Mesodermal cell (in vitro differentiated cells): ENCODE measurements at regions not wholly inside any gene's neighbourhood (a gene's known extent, or its start where the extent isn't known, plus 50 kb on each side); places are given as distances from the start of the nearest gene placed in this dataset.

Experiments
- H3K27ac ChIP-seq: 2 replicates; pipeline ENCODE4 v1.7.0; 2013; ENCODE audit warnings: mild to moderate bottlenecking, low read depth, low read length, moderate library complexity; ENCODE audit not compliant: severe bottlenecking
- H3K36me3 ChIP-seq: 2 replicates; pipeline ENCODE4 v1.7.1; 2013; ENCODE audit warnings: mild to moderate bottlenecking, low read length, moderate library complexity; ENCODE audit not compliant: control insufficient read depth, insufficient read depth
- H3K4me1 ChIP-seq: one replicate; pipeline ENCODE4 v1.7.1; 2013; ENCODE audit warnings: mild to moderate bottlenecking, low read length; ENCODE audit not compliant: insufficient read depth, control insufficient read depth, poor library complexity, severe bottlenecking
- H3K4me3 ChIP-seq: 2 replicates; pipeline ENCODE4 v1.7.0; 2013; ENCODE audit warnings: low read length, control low read depth, mild to moderate bottlenecking; ENCODE audit not compliant: insufficient read depth, poor library complexity, severe bottlenecking; ENCODE audit errors: extremely low read depth
- H3K9me3 ChIP-seq: 2 replicates; pipeline ENCODE4 v1.7.1; 2013; ENCODE audit warnings: mild to moderate bottlenecking, low read length, moderate library complexity; ENCODE audit not compliant: control insufficient read depth
- WGBS, 2 experiments: methylation state at CpG; one replicate each; pipeline ENCODE4 v1.1.5; 2013; ENCODE audit warnings: missing lambda C conversion rate in 2 of 2; ENCODE audit not compliant: insufficient coverage in 2 of 2; 5-methylcytosine and 5-hydroxymethylcytosine counted together

DNA sequence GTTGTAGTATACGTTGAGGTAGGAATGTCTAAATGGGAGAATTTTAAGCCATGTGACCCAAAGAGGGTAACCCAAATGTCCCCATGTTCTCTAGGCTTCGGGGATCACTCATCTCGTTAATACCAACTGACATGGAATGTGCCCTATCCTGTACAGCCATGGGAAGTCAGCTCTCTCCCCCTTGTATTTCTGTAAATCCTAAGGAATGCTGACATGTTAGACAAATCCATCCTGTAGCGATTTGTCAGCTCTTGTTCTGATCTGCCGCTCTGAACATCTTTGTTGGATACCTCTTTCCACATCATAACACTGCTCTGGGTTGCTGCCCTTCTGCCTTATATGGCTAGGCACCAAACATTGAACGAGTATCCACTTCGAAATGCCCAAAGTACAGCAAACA is 350.6 kb downstream of the RND3 start:
- Histone ChIP-seq H3K4me3 (no peak overlapping the region), H3K9me3 (no peaks in the 10 kb centered on the region), H3K4me1 (peaks cover 19% of the 10 kb centered on the region), H3K36me3 (no peaks in the 10 kb centered on the region), H3K27ac (no peak overlapping the region)
- 91% methylated on average over 4 to 5 of the region's 7 CpGs for WGBS, 2 experiments

GRCh38 chr2:150136401-150136800 is 351.1 kb downstream of the RND3 start:
- 62 to 100% methylated on average over 1 of the region's 3 CpGs for WGBS, 2 experiments
- Histone ChIP-seq H3K27ac (no peak overlapping the region), H3K9me3 (no peaks in the 10 kb centered on the region), H3K4me1 (peaks cover 19% of the 10 kb centered on the region), H3K4me3 (no peak overlapping the region), H3K36me3 (no peaks in the 10 kb centered on the region)

- no peaks in the 10 kb centered on the region for H3K36me3 ChIP-seq
- H3K27ac ChIP-seq, result no peak overlapping the region
- 88 to 92% methylated on average over 5 of the region's 7 CpGs for WGBS, 2 experiments
Measured at GRCh38 chr2:150135223-150135883, 352.1 kb downstream of the RND3 start.

DNA sequence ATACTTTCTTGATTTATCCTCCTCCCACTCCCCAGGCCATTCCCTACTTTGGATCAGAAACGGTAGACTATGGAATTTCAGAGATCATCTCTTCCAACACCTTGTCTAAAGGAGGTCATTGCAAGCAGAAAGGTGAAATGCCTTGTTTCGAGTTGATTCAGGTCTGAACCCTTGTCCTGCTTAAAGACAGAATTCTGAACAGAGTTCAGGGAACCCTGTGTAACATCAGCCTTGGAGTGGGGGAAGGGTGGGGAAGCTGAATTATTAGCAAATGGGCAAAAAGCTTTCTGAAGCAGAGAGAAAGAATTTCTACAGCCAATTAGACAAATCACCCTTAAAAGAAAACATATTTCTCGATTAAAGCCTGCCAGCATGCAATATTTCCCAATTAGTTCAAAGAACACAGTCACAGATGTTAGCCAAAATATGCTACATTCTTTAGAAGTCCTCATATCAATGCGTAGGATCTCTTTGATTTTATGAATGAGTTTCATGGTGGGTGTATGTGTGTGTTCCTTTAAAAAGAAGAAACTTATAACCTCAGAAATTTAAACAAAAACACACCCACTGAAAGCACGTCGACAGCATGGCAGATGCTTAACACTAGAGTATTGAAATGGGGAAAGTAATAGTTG is 353.1 kb downstream of the RND3 start:
- WGBS, 2 experiments, result 93% methylated on average over 2 to 3 of the region's 6 CpGs
- Histone ChIP-seq H3K4me3 (no peak overlapping the region), H3K9me3 (no peaks in the 10 kb centered on the region), H3K27ac (no peak overlapping the region), H3K4me1 (peaks cover 13% of the 10 kb centered on the region), H3K36me3 (no peaks in the 10 kb centered on the region)

More at GRCh38 chr2:150135223-150135883, 352.1 kb downstream of the RND3 start:
- Histone ChIP-seq H3K4me3 (no peak overlapping the region), H3K9me3 (no peaks in the 10 kb centered on the region), H3K4me1 (peaks cover 13% of the 10 kb centered on the region)

DNA sequence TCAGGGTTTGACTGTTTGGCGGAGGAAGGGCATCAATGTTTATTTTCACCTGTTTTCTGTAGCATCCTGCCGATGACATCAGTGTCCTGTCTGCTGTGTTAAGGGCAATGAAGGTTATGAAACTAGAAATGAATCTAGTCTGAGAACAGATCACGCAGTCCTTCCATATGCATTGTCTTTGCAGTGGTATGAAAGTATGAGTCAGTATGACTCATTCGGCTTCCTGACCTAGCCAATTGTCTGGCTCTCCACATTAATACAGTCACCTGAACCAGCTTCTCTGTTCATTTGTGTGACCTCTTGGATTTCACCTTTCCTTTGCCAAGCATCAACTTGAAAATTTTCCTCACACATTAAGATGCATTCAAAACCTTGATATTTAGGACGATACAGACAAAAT is 353.8 kb downstream of the RND3 start:
- 82 to 100% methylated on average over 2 of the region's 5 CpGs for WGBS, 2 experiments

DNA sequence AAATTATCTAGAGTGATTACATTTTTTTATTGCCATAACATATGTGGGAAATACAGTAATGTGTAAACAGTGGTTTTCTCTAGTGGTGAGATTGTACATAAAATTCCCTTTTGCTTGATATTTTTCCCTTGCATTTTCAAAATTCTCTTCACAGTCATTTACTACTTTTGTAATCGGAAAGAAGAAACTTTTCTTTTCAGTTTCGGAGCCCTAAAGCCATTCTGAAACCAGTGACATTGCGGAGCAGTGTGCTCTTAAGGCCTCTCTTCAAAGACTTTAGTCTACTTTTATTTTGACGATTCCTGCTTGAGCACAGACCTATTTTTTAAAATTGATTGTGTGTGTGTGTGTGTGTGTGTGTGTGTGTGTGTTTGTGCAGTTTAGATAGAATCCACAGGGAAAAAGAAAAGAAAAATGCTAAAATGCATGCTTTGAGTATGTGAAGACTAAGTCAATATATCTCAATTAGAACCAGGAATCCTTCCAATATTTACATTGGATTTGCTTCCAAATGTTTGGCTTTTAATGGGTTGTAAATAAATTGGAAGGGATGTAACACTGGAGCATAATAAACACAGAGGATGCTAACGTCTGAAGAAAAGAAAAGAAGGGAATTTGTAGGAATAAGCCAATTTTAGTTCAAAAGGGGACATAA is 357.4 kb downstream of the RND3 start:
- Histone ChIP-seq H3K4me1 (peaks cover 22% of the 10 kb centered on the region), H3K4me3 (no peak overlapping the region), H3K27ac (no peak overlapping the region), H3K36me3 (no peaks in the 10 kb centered on the region), H3K9me3 (no peaks in the 10 kb centered on the region)
- 88 to 90% methylated on average over 3 to 4 of the region's 5 CpGs for WGBS, 2 experiments

More for the DNA sequence above, 353.8 kb downstream of the RND3 start:
- no peaks in the 10 kb centered on the region for H3K9me3 ChIP-seq
- H3K36me3 ChIP-seq, result no peaks in the 10 kb centered on the region
- no peak overlapping the region for H3K4me3 ChIP-seq
- H3K27ac ChIP-seq, result no peak overlapping the region
- peaks cover 13% of the 10 kb centered on the region for H3K4me1 ChIP-seq

GRCh38 chr2:150127995-150128394 is 359.5 kb downstream of the RND3 start:
- H3K9me3 ChIP-seq, result no peaks in the 10 kb centered on the region
- H3K4me3 ChIP-seq, result no peak overlapping the region
- 100% methylated on average over 2 to 3 of the region's 4 CpGs for WGBS, 2 experiments
- no peak overlapping the region for H3K27ac ChIP-seq
- H3K4me1 ChIP-seq, result peaks cover 10% of the 10 kb centered on the region
- no peaks in the 10 kb centered on the region for H3K36me3 ChIP-seq

DNA sequence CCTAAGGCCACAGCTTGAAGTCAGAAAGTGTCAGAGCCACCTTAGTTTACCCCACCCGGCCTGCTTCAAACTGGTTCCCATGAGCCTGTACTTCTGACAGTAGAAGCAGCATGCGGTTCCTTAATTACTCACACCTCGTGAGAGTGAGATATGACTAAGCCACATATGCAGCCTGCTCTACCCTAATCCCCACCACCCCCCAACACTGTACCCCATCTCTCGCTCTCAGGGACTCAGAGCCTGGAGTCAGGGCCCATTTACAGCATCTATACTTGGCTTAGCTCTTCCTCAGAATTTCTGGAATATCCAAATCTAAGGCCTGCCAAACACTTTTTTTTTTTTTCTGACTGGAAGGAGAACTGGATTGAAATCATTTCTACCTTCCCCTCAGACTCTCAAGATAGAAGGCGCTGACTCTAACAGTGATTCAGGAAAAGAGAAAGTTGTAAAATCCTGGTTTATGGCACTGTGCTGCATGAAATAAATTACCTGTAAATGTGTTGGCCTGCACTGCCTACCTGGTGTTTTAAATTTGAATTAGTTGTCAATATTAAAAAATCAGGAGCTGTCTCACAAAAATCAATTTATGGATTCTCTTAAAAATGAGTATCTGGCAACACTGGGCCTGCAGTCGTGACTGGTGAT is 360.0 kb downstream of the RND3 start:
- Histone ChIP-seq H3K4me1 (peaks cover 10% of the 10 kb centered on the region), H3K4me3 (no peak overlapping the region), H3K36me3 (no peaks in the 10 kb centered on the region), H3K9me3 (no peaks in the 10 kb centered on the region), H3K27ac (no peak overlapping the region)
- WGBS, 2 experiments, result 96% methylated on average over 3 of the region's 6 CpGs

DNA sequence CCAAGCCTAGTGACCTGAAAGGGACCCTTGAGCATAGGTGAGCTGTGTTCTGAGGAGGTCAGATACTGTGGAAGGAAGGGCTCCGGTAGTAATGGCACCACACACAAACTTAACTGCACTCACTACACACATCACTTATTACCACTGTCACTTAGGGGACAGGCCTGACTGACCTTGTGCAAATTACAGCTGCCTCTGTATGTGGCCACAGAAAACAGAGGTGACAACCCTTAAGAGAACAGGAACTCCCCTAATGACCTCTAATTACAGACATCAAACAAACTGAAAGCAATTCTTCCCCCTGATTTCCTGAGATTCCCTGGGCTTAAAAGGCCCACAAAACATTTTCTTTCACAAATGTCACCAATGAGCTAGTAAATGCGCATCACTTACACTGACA is 360.6 kb downstream of the RND3 start:
- no peaks in the 10 kb centered on the region for H3K36me3 ChIP-seq
- no peak overlapping the region for H3K27ac ChIP-seq
- WGBS, 2 experiments, result no CpG with 5 or more reads among the region's 2 CpGs
- no peaks in the 10 kb centered on the region for H3K9me3 ChIP-seq
- peaks cover 10% of the 10 kb centered on the region for H3K4me1 ChIP-seq
- H3K4me3 ChIP-seq, result no peak overlapping the region

GRCh38 chr2:150126143-150126740 is 361.2 kb downstream of the RND3 start:
- H3K4me3 ChIP-seq, result no peak overlapping the region
- H3K36me3 ChIP-seq, result no peaks in the 10 kb centered on the region
- no peaks in the 10 kb centered on the region for H3K9me3 ChIP-seq
- WGBS, 2 experiments, result 84 to 89% methylated on average over 6 to 7 of the region's 7 CpGs
- peaks cover 10% of the 10 kb centered on the region for H3K4me1 ChIP-seq
- H3K27ac ChIP-seq, result no peak overlapping the region
